SK-N-SH treated with all-trans-retinoic acid at 6 μM for 48 hours (cell line): ENCODE measurements at regions not wholly inside any gene's neighbourhood (a gene's known extent, or its start where the extent isn't known, plus 50 kb on each side); places are given as distances from the start of the nearest gene placed in this dataset.
"Not testable (repeated sequence)": the region's sequence is repeated elsewhere in the genome, so short reads cannot be mapped to it uniquely, and the experiment has no call there.

Source experiments
- ATAC-seq: fragments of 200-7000 bp; cut with Tn5 transposase; 3 replicates; pipeline ENCODE4 v1.9.1; 2020; ENCODE audit warnings: mild to moderate bottlenecking, moderate library complexity
- ARNTL ChIP-seq: fragments of 450-650 bp; formaldehyde crosslinking; IDR thresholded peaks from 2 replicates; pipeline ENCODE4 v1.5.0; 2020; ENCODE audit warnings: low read depth, mild to moderate bottlenecking, moderate library complexity, borderline replicate concordance
- ESRRG ChIP-seq: fragments of 250-450 bp; sonication (Bioruptor Pico); IDR thresholded peaks from 2 replicates; pipeline ENCODE4 v1.6.1; 2021; ENCODE audit warnings: mild to moderate bottlenecking
- GLIS3 ChIP-seq: fragments of 250-450 bp; sonication (Bioruptor Pico); IDR thresholded peaks from 2 replicates; pipeline ENCODE4 v1.5.0; 2020; ENCODE audit warnings: mild to moderate bottlenecking, moderate library complexity
- ISL1 ChIP-seq: fragments of 250-450 bp; sonication (Bioruptor Pico); IDR thresholded peaks from 2 replicates; pipeline ENCODE4 v2.1.2; 2022; ENCODE audit warnings: mild to moderate bottlenecking, moderate library complexity
- OSR1 ChIP-seq: fragments of 250-450 bp; sonication (Bioruptor Pico); IDR thresholded peaks from 2 replicates; pipeline ENCODE4 v1.8.0; 2022; ENCODE audit warnings: moderate library complexity, mild to moderate bottlenecking, inconsistent platforms
- PPARA ChIP-seq: fragments of 250-450 bp; sonication (Bioruptor Pico); IDR thresholded peaks from 2 replicates; pipeline ENCODE4 v1.5.0; 2020; ENCODE audit warnings: mild to moderate bottlenecking, borderline replicate concordance
- RARB ChIP-seq: fragments of 250-450 bp; sonication (Bioruptor Pico); IDR thresholded peaks from 2 replicates; pipeline ENCODE4 v1.8.0; 2021; ENCODE audit warnings: mild to moderate bottlenecking, moderate library complexity
- SNAI2 ChIP-seq: fragments of 250-450 bp; sonication (Bioruptor Pico); IDR thresholded peaks from 2 replicates; pipeline ENCODE4 v1.5.0; 2020; ENCODE audit warnings: mild to moderate bottlenecking, moderate library complexity
- TCF4 ChIP-seq: fragments of 250-450 bp; sonication (Bioruptor Pico); IDR thresholded peaks from 2 replicates; pipeline ENCODE4 v1.8.0; 2021; ENCODE audit warnings: mild to moderate bottlenecking, moderate library complexity, borderline replicate concordance
- TOX ChIP-seq: fragments of 250-450 bp; sonication (Bioruptor Pico); IDR thresholded peaks from 2 replicates; pipeline ENCODE4 v1.8.0; 2021; ENCODE audit warnings: mild to moderate bottlenecking, moderate library complexity, borderline replicate concordance
- ZC3H10 ChIP-seq: fragments of 250-450 bp; sonication (Bioruptor Pico); IDR thresholded peaks from 2 replicates; pipeline ENCODE4 v1.5.1; 2021; ENCODE audit warnings: mild to moderate bottlenecking, moderate library complexity
- ZFP3 ChIP-seq: fragments of 250-450 bp; sonication (Bioruptor Pico); IDR thresholded peaks from 2 replicates; pipeline ENCODE4 v1.5.0; 2020; ENCODE audit warnings: mild to moderate bottlenecking, moderate library complexity
- ZFP30 ChIP-seq: fragments of 450-650 bp; formaldehyde crosslinking; IDR thresholded peaks from 2 replicates; pipeline ENCODE4 v1.5.0; 2022; ENCODE audit warnings: mild to moderate bottlenecking, moderate library complexity
- ZNF70 ChIP-seq: fragments of 450-650 bp; formaldehyde crosslinking; IDR thresholded peaks from 2 replicates; pipeline ENCODE4 v1.5.0; 2020; ENCODE audit warnings: mild to moderate bottlenecking, moderate library complexity
- ZNF8 ChIP-seq: fragments of 450-650 bp; formaldehyde crosslinking; IDR thresholded peaks from 2 replicates; pipeline ENCODE4 v1.5.0; 2020; ENCODE audit warnings: mild to moderate bottlenecking, moderate library complexity
- TF ChIP-seq, protein P1 (sequence below): fragments of 250-450 bp; sonication (Bioruptor Pico); IDR thresholded peaks from 2 replicates; pipeline ENCODE4 v1.5.1; 2020; ENCODE audit warnings: low read depth, mild to moderate bottlenecking, moderate library complexity
- TF ChIP-seq, protein P2 (sequence below): fragments of 250-450 bp; sonication (Bioruptor Pico); IDR thresholded peaks from 2 replicates; pipeline ENCODE4 v1.5.1; 2021; ENCODE audit warnings: mild to moderate bottlenecking, moderate library complexity
- TF ChIP-seq, protein P3 (sequence below): fragments of 250-450 bp; sonication (Bioruptor Pico); IDR thresholded peaks from 2 replicates; pipeline ENCODE4 v1.8.0; 2021; ENCODE audit warnings: low read depth, mild to moderate bottlenecking, moderate library complexity, borderline replicate concordance
- TF ChIP-seq, protein P4 (sequence below): fragments of 250-450 bp; sonication (Bioruptor Pico); IDR thresholded peaks from 2 replicates; pipeline ENCODE4 v1.8.0; 2020; ENCODE audit warnings: mild to moderate bottlenecking, moderate library complexity, borderline replicate concordance
- TF ChIP-seq, protein P5 (sequence below): fragments of 250-450 bp; sonication (Bioruptor Pico); IDR thresholded peaks from 2 replicates; pipeline ENCODE4 v1.5.0; 2020; ENCODE audit warnings: mild to moderate bottlenecking, moderate library complexity

DNA sequence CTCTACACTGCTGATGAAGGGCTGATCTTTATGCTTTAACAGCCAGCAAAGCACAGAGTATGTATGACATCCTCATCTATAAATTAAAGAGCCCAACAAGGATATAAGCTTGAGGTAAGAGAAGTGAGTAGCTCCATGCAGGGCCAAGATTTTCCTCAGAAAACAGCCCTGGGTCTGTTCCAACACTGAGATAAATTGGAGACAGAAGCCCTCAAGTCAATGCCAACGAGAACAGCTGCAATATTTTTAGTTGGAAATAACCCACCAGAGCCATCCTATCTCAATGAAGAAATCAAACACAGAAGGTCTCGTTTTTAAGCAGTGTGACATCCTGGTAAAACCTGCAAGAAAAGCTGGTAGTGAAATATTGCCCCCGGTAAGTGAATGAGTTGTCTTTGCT, 297.0 kb upstream of the AUTS2 start:
- no peak for ATAC-seq
- TF ChIP-seq ZNF8 (CRISPR knock-in tag) (no peak), ZNF70 (no peak), ARNTL (CRISPR knock-in tag) (no peak), ZFP3 (CRISPR knock-in tag) (no peak), TOX (CRISPR knock-in tag) (no peak), GLIS3 (no peak), SNAI2 (no peak)
- TF ChIP-seq, protein P1, sequence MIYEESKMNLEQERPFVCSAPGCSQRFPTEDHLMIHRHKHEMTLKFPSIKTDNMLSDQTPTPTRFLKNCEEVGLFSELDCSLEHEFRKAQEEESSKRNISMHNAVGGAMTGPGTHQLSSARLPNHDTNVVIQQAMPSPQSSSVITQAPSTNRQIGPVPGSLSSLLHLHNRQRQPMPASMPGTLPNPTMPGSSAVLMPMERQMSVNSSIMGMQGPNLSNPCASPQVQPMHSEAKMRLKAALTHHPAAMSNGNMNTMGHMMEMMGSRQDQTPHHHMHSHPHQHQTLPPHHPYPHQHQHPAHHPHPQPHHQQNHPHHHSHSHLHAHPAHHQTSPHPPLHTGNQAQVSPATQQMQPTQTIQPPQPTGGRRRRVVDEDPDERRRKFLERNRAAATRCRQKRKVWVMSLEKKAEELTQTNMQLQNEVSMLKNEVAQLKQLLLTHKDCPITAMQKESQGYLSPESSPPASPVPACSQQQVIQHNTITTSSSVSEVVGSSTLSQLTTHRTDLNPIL (CRISPR knock-in tag) = no peak
- TF ChIP-seq, protein P2, sequence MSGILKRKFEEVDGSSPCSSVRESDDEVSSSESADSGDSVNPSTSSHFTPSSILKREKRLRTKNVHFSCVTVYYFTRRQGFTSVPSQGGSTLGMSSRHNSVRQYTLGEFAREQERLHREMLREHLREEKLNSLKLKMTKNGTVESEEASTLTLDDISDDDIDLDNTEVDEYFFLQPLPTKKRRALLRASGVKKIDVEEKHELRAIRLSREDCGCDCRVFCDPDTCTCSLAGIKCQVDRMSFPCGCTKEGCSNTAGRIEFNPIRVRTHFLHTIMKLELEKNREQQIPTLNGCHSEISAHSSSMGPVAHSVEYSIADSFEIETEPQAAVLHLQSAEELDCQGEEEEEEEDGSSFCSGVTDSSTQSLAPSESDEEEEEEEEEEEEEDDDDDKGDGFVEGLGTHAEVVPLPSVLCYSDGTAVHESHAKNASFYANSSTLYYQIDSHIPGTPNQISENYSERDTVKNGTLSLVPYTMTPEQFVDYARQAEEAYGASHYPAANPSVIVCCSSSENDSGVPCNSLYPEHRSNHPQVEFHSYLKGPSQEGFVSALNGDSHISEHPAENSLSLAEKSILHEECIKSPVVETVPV (CRISPR knock-in tag) = no peak
- TF ChIP-seq, protein P3, sequence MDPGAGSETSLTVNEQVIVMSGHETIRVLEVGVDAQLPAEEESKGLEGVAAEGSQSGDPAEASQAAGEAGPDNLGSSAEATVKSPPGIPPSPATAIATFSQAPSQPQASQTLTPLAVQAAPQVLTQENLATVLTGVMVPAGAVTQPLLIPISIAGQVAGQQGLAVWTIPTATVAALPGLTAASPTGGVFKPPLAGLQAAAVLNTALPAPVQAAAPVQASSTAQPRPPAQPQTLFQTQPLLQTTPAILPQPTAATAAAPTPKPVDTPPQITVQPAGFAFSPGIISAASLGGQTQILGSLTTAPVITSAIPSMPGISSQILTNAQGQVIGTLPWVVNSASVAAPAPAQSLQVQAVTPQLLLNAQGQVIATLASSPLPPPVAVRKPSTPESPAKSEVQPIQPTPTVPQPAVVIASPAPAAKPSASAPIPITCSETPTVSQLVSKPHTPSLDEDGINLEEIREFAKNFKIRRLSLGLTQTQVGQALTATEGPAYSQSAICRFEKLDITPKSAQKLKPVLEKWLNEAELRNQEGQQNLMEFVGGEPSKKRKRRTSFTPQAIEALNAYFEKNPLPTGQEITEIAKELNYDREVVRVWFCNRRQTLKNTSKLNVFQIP = no peak
- TF ChIP-seq, all 23 proteins: peak for 0

DNA sequence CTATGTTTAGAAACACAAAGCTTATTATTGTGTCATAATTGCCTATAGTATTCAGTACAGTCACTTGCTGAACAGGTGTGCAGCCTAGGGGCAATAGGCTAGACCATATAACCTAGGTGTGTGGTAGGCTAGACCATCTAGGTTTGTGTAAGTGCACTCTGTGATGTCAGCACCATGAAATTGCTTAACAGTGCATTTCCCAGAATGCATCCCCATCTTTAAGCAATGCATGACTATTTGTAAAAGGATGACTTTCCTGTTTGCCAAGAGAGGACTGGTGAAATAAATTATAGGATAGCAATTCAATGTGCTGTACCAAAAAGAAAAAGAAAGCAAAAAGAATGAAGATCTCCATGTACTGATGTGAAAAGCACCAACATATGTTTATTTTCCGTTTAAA, 288.7 kb upstream of the AUTS2 start:
- TF ChIP-seq PPARA (CRISPR knock-in tag) = no peak
- TF ChIP-seq ZNF70 = no peak
- no peak for TF ChIP-seq TOX (CRISPR knock-in tag)
- no peak for TF ChIP-seq OSR1 (CRISPR knock-in tag)
- no peak for TF ChIP-seq ARNTL (CRISPR knock-in tag)
- ATAC-seq = no peak

DNA sequence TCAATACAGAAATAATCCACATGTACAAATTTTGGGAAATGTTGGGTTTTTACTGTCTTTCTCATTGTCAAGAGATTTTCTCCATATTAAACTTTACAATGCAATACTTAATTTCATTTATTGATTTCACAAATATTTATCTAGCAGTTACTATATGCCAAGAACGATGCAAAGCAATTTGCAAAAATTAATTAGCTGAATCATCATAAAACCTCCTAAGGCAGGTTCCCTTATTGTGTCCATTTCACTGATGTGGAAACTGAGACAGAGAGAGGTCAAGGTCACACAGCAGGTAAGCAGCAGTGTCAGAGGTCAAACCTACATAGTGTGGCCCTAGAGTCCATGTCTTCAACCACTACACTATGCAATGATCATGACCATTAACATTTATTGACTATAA, 286.8 kb upstream of the AUTS2 start:
- TF ChIP-seq ISL1 (CRISPR knock-in tag) (no peak), TOX (CRISPR knock-in tag) (no peak), RARB (CRISPR knock-in tag) (no peak), ARNTL (CRISPR knock-in tag) (no peak), OSR1 (CRISPR knock-in tag) (no peak), SNAI2 (no peak), ZNF8 (CRISPR knock-in tag) (no peak), PPARA (CRISPR knock-in tag) (no peak), ZC3H10 (no peak), ZNF70 (no peak), GLIS3 (no peak), ESRRG (CRISPR knock-in tag) (no peak), TCF4 (CRISPR knock-in tag) (no peak), ZFP3 (CRISPR knock-in tag) (no peak), ZFP30 (CRISPR knock-in tag) (no peak)
- TF ChIP-seq, protein P3 = no peak
- TF ChIP-seq, protein P2 (CRISPR knock-in tag) = no peak
- TF ChIP-seq, protein P4, sequence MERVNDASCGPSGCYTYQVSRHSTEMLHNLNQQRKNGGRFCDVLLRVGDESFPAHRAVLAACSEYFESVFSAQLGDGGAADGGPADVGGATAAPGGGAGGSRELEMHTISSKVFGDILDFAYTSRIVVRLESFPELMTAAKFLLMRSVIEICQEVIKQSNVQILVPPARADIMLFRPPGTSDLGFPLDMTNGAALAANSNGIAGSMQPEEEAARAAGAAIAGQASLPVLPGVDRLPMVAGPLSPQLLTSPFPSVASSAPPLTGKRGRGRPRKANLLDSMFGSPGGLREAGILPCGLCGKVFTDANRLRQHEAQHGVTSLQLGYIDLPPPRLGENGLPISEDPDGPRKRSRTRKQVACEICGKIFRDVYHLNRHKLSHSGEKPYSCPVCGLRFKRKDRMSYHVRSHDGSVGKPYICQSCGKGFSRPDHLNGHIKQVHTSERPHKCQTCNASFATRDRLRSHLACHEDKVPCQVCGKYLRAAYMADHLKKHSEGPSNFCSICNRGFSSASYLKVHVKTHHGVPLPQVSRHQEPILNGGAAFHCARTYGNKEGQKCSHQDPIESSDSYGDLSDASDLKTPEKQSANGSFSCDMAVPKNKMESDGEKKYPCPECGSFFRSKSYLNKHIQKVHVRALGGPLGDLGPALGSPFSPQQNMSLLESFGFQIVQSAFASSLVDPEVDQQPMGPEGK (CRISPR knock-in tag) = no peak
- TF ChIP-seq, protein P5, sequence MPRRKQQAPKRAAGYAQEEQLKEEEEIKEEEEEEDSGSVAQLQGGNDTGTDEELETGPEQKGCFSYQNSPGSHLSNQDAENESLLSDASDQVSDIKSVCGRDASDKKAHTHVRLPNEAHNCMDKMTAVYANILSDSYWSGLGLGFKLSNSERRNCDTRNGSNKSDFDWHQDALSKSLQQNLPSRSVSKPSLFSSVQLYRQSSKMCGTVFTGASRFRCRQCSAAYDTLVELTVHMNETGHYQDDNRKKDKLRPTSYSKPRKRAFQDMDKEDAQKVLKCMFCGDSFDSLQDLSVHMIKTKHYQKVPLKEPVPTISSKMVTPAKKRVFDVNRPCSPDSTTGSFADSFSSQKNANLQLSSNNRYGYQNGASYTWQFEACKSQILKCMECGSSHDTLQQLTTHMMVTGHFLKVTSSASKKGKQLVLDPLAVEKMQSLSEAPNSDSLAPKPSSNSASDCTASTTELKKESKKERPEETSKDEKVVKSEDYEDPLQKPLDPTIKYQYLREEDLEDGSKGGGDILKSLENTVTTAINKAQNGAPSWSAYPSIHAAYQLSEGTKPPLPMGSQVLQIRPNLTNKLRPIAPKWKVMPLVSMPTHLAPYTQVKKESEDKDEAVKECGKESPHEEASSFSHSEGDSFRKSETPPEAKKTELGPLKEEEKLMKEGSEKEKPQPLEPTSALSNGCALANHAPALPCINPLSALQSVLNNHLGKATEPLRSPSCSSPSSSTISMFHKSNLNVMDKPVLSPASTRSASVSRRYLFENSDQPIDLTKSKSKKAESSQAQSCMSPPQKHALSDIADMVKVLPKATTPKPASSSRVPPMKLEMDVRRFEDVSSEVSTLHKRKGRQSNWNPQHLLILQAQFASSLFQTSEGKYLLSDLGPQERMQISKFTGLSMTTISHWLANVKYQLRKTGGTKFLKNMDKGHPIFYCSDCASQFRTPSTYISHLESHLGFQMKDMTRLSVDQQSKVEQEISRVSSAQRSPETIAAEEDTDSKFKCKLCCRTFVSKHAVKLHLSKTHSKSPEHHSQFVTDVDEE (CRISPR knock-in tag) = no peak
- TF ChIP-seq, protein P1 (CRISPR knock-in tag) = no peak
- no peak for ATAC-seq

DNA sequence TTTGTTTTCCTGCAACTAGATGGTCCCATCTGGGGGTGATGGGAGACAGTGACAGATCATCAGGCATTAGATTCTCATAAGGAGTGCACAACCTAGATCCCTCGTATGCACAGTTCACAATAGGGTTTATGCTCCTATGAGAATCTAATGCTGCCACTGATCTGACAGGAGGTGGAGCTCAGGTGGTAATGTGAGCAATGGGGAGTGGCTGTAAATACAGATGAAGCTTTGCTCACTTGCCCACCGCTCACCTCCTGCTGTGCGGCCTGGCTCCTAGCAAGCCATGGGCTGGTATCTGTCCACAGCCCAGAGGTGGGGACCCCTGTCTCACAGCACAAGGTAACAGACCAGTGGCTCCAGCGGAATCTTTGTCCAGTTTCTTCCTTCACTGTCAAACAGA, 284.4 kb upstream of the AUTS2 start:
- ATAC-seq = not testable (repeated sequence)
